ENCODE measurements at regions not wholly inside any gene's neighbourhood (a gene's known extent, or its start where the extent isn't known, plus 50 kb on each side); places are given as distances from the start of the nearest gene placed in this dataset.

- TF ChIP-seq GATA2 (IDR thresholded peaks at IDR 0.05; ENCODE audit: low read depth, low read length) (no peak), GATA3 (IDR thresholded peaks at IDR 0.05; ENCODE audit: low read depth, low read length) (no peak)
Measured at GRCh38 chrX:94751611-94752010, 1077.6 kb downstream of the FAM133A start.

Measured in SH-SY5Y (cell line).